ENCODE measurements at regions not wholly inside any gene's neighbourhood (a gene's known extent, or its start where the extent isn't known, plus 50 kb on each side); places are given as distances from the start of the nearest gene placed in this dataset.

GRCh38 chr10:61153771-61154170, 209.8 kb upstream of the RHOBTB1 start:
- Mint-ChIP-seq H3K27ac (no peak overlapping the region), H3K4me1 (ENCODE audit: low read depth) (no peaks in the 10 kb centered on the region), H3K36me3 (ENCODE audit: low read depth) (no peaks in the 10 kb centered on the region), H3K4me3 (no peak overlapping the region), H3K9me3 (no peaks in the 10 kb centered on the region), H3K27me3 (no peaks in the 10 kb centered on the region)
- intact Hi-C loops (cut with micrococcal nuclease): no loop called here

GRCh38 chr10:61151059-61151458, 207.1 kb upstream of the RHOBTB1 start:
- Mint-ChIP-seq H3K27me3 (no peaks in the 10 kb centered on the region), H3K4me1 (ENCODE audit: low read depth) (no peaks in the 10 kb centered on the region), H3K27ac (no peak overlapping the region), H3K9me3 (no peaks in the 10 kb centered on the region), H3K4me3 (no peak overlapping the region), H3K36me3 (ENCODE audit: low read depth) (no peaks in the 10 kb centered on the region)
- intact Hi-C loops (cut with micrococcal nuclease): no loop called here

DNA sequence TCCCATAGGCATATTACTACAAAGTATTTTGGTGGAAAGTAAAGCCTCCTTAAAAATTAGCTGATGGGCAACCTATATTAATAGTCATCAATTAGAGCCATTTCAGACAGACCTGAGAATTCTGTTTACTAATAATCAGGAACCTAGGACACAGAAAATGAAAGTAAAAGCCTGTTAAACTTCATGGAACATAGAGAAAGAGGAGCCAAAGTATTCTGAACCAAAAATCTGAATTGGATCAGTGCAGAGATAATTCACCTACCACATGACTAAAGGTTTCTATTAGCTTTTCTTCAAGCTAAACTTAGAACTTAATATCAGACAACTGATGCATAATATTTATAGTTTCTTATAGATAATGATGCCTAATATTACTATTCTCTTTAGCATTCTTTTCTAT, 204.5 kb upstream of the RHOBTB1 start:
- Mint-ChIP-seq H3K4me1 (ENCODE audit: low read depth) (no peaks in the 10 kb centered on the region), H3K27me3 (no peaks in the 10 kb centered on the region), H3K36me3 (ENCODE audit: low read depth) (no peaks in the 10 kb centered on the region), H3K9me3 (no peaks in the 10 kb centered on the region), H3K4me3 (no peak overlapping the region), H3K27ac (no peak overlapping the region)
- intact Hi-C loops (cut with micrococcal nuclease): loop anchor here (10.0 kb wide), 1 partner anchor 686 kb away; no protein-coding TSS in a partner anchor

- intact Hi-C loops (cut with micrococcal nuclease): loop anchor here (5.0 to 10.0 kb wide), 2 partner anchors 139 to 692 kb away; no protein-coding TSS in a partner anchor
- Mint-ChIP-seq H3K4me1 (ENCODE audit: low read depth) (peaks cover 5% of the 10 kb centered on the region), H3K36me3 (ENCODE audit: low read depth) (no peaks in the 10 kb centered on the region)
These were observed 199.0 kb upstream of the RHOBTB1 start for GRCh38 chr10:61142987-61143386.

DNA sequence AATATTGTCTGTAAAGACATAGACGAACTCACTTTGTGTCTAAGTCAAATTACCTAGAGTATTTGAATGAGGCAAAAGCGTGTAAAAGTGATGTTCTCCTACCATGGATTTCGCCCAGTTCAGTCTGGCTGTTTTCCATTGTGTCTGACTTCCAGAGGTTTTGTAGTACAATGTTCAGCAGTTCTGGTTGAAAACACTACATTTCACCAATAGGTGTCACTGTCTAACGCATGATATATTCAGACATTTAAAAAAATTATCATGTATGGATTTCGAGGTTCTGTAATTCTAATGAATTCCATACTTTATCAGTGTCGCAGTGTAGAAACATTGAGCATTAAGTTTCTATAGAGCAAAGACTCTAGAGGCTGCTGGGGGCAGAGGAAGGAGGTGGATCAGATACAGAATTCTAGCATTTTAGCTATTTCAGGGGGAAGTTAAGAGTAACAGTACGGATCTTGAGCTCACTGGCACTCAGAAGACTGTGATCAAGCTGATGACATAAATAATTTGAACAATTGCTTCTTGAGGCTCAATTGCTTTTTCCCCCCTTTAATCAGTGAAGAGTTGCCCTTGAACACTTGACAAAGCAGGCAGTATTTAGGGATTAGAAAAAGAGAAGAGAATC, 196.9 kb upstream of the RHOBTB1 start:
- Mint-ChIP-seq H3K9me3 (no peaks in the 10 kb centered on the region), H3K4me3 (no peak overlapping the region), H3K27ac (no peak overlapping the region), H3K36me3 (ENCODE audit: low read depth) (no peaks in the 10 kb centered on the region), H3K4me1 (ENCODE audit: low read depth) (peaks cover 5% of the 10 kb centered on the region), H3K27me3 (no peaks in the 10 kb centered on the region)
- intact Hi-C loops (cut with micrococcal nuclease): loop anchor here (1.0 to 10.0 kb wide), 5 partner anchors 141 to 694 kb away; no protein-coding TSS in a partner anchor

More at GRCh38 chr10:61142987-61143386, 199.0 kb upstream of the RHOBTB1 start:
- no peaks in the 10 kb centered on the region for H3K27me3 Mint-ChIP-seq
- H3K9me3 Mint-ChIP-seq: no peaks in the 10 kb centered on the region
- no peak overlapping the region for H3K4me3 Mint-ChIP-seq
- H3K27ac Mint-ChIP-seq: no peak overlapping the region

DNA sequence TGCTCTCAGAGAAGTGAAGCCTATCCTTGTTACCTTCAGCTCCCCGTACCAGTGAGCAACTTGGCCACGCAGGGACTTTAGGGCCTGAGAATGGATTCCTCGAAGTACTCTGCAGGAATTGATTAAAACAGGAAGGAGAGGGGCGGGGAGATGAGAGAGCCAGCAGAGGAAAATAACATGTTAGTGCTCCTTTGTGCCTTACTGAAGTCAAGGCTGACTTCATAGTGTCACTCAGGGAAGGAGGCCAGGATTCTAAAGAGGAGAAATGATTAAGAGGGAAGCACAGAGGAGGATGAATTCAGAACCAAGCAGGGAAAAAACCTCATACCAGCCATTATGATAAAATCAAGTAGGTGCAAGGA, 195.6 kb upstream of the RHOBTB1 start:
- H3K36me3 Mint-ChIP-seq (ENCODE audit: low read depth): no peaks in the 10 kb centered on the region
- no peak overlapping the region for H3K27ac Mint-ChIP-seq
- intact Hi-C loops (cut with micrococcal nuclease): no loop called here

DNA sequence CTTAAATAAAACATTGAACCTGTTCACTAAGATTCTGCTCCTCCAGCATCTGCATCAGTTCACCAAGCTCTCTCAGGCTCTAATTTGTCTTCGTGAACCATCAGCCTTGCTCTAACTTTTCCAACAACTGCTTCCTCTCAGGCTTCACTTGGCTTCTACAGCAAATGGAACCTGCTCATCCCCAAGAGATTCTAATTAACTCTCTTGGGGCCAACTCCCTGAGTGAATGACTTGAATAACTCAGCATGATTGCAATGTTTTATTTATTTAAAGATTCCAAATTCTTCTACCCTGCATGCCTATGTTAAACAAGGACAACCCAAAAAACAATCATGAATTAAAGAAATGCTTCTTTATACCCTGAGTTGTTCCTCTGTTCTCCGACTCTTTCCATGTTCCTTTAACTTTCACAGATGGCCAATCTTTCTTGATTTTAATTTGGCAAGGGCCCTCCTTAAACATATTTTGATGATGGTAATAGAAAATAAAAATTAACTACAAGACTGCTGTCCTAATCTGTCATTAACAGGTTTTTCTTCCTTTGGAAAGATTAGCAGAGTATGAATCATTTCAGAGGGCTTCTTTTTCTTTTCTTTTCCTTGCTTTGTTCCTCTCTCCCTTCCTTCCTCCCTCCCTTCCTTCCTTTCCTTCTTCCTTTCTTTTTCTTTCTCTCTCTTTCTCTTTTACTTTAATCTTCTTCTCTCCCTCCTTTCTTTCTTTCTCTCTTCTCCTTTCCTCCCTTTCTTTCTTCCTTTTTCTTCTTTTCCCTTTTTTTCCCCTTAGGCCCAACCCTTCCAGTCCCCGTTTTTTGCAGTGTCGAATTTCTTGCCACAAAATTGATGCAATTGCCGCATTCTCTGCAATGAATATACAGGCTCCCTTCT, 195.0 kb upstream of the RHOBTB1 start:
- H3K27me3 Mint-ChIP-seq: no peaks in the 10 kb centered on the region
- no peaks in the 10 kb centered on the region for H3K36me3 Mint-ChIP-seq (ENCODE audit: low read depth)

More for the DNA sequence above, 195.6 kb upstream of the RHOBTB1 start:
- Mint-ChIP-seq H3K4me1 (ENCODE audit: low read depth) (peaks cover 5% of the 10 kb centered on the region), H3K27me3 (no peaks in the 10 kb centered on the region), H3K9me3 (no peaks in the 10 kb centered on the region), H3K4me3 (no peak overlapping the region)

GRCh38 chr10:61136139-61136538, 192.2 kb upstream of the RHOBTB1 start:
- no peak overlapping the region for H3K27ac Mint-ChIP-seq
- no peak overlapping the region for H3K4me3 Mint-ChIP-seq
- H3K27me3 Mint-ChIP-seq: no peaks in the 10 kb centered on the region
- peaks cover 5% of the 10 kb centered on the region for H3K4me1 Mint-ChIP-seq (ENCODE audit: low read depth)
- intact Hi-C loops (cut with micrococcal nuclease): no loop called here
- H3K9me3 Mint-ChIP-seq: no peaks in the 10 kb centered on the region
- H3K36me3 Mint-ChIP-seq (ENCODE audit: low read depth): no peaks in the 10 kb centered on the region

More for the DNA sequence above, 195.0 kb upstream of the RHOBTB1 start:
- Mint-ChIP-seq H3K4me3 (no peak overlapping the region), H3K4me1 (ENCODE audit: low read depth) (peaks cover 5% of the 10 kb centered on the region), H3K9me3 (no peaks in the 10 kb centered on the region), H3K27ac (no peak overlapping the region)
- intact Hi-C loops (cut with micrococcal nuclease): no loop called here

DNA sequence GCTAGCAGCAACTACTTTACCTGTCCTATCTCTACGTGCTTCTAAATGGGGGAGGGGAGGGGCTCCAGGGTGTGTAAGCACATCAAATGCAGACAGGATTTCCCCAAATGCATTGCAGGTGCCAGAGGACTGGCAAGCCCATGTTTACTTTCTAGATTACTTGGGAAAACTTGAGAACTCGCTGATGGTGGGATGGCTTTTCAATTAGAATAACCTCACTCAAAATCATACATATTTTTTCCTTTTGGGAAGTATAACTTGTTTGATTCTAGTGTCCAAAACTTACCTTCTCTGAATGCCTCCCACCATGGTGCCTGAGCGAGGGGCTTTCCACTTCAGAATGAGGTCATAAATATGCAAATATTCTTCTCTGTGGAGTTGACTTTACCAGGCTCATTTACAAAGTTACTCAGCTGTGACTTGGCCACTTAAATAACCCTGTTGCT, 191.3 kb upstream of the RHOBTB1 start:
- no peaks in the 10 kb centered on the region for H3K9me3 Mint-ChIP-seq
- H3K4me1 Mint-ChIP-seq (ENCODE audit: low read depth): no peaks in the 10 kb centered on the region
- H3K27me3 Mint-ChIP-seq: no peaks in the 10 kb centered on the region
- H3K36me3 Mint-ChIP-seq (ENCODE audit: low read depth): no peaks in the 10 kb centered on the region
- no peak overlapping the region for H3K4me3 Mint-ChIP-seq
- no peak overlapping the region for H3K27ac Mint-ChIP-seq
- intact Hi-C loops (cut with micrococcal nuclease): no loop called here

- Mint-ChIP-seq H3K4me1 (ENCODE audit: low read depth) (no peaks in the 10 kb centered on the region), H3K36me3 (ENCODE audit: low read depth) (no peaks in the 10 kb centered on the region), H3K4me3 (no peak overlapping the region), H3K9me3 (no peaks in the 10 kb centered on the region), H3K27ac (no peak overlapping the region), H3K27me3 (no peaks in the 10 kb centered on the region)
- intact Hi-C loops (cut with micrococcal nuclease): no loop called here
These were observed 186.4 kb upstream of the RHOBTB1 start for GRCh38 chr10:61130366-61130765.

DNA sequence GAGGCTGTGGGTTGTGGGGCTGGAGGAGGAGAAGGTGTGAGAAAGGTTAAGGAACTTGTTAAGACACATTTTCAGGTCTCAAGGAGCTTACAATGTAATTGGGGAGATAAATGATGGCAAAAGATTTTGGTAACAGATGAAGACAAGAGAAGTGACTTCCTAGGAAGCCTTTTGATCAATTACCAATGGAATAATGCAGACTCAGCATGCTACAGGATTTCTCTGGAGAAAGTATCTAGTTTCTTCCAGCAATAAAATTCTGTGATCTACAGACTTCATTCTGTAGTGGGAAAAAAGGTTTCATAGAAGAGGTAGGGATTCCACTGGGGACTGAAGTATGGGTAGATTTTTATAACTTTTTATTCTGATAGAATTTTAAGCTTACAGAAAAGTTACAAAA, 184.2 kb upstream of the RHOBTB1 start:
- Mint-ChIP-seq H3K4me3 (no peak overlapping the region), H3K9me3 (no peaks in the 10 kb centered on the region), H3K27me3 (no peaks in the 10 kb centered on the region), H3K27ac (no peak overlapping the region), H3K36me3 (ENCODE audit: low read depth) (no peaks in the 10 kb centered on the region), H3K4me1 (ENCODE audit: low read depth) (no peaks in the 10 kb centered on the region)
- intact Hi-C loops (cut with micrococcal nuclease): no loop called here

DNA sequence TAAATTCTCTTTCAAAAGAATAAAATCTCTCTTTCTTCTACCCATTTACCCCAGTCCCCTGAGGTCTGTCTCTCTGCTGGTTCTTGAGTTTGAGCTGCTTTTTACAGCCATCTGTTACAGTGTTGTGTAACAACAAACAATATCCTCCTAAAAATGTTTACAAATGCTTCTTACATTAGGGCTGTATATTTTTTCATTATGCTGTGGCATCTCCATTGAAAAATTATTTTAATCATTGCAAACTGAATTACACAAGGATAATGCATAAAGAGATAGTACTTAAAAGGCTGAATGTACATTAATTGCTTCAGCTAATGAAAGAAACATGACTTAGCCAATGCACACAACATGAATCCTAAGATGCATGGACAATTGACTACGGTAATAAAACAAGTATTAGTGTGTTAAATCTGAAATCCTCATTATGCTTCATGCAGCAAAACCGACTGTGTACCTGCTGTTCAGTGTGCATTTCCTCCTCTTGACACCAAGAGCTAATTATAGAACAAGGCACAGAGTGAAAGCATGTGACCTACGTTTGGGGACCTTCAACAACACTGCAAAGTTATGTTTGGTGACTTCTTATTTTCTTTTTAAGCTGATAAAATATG, 181.7 kb upstream of the RHOBTB1 start:
- Mint-ChIP-seq H3K4me1 (ENCODE audit: low read depth) (no peaks in the 10 kb centered on the region), H3K36me3 (ENCODE audit: low read depth) (no peaks in the 10 kb centered on the region), H3K27me3 (no peaks in the 10 kb centered on the region), H3K27ac (no peak overlapping the region), H3K9me3 (no peaks in the 10 kb centered on the region), H3K4me3 (no peak overlapping the region)
- intact Hi-C loops (cut with micrococcal nuclease): no loop called here

DNA sequence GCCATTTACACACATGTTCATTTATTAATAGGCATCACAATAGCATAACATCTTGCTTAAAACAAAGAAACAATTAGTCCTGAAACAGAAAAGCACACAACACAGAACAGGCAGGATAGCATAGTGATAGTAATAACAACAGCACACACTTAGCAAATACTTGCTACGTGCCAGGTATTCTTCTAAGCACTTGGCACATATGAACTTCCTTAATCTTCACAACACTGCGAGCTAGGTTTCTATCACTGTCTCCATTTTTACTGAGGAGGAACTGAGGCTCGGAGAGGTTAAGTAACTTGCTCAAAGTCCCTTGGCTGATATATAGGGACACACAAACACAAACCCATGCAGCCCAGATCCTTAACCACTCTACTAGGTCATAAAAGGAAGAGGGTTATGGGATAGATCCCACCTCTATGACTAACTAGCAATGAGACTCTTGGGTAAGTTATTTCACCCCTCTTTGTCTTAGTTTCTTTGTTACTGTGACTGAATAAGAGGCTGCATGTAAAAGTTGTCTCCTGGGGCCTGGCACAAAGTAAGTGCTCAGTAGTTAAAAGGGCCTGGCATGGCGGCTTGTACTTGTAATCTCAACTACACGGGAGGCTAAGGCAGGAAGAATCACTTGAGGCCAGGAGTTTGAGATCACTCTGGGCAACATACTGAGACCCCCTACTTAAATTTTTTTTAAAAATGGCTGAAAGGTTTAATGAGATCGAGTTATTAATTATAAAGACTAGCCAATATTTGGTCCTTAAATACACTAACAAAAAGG, 181.0 kb upstream of the RHOBTB1 start:
- Mint-ChIP-seq H3K4me3 (no peak overlapping the region), H3K9me3 (no peaks in the 10 kb centered on the region)

More for the DNA sequence above, 181.0 kb upstream of the RHOBTB1 start:
- Mint-ChIP-seq H3K4me1 (ENCODE audit: low read depth) (no peaks in the 10 kb centered on the region), H3K36me3 (ENCODE audit: low read depth) (no peaks in the 10 kb centered on the region), H3K27ac (no peak overlapping the region), H3K27me3 (no peaks in the 10 kb centered on the region)
- intact Hi-C loops (cut with micrococcal nuclease): no loop called here

Data from dendritic cell treated with granulocyte-macrophage colony-stimulating factor and Interleukin-4, amounts not matched to agents 40 ng/mL and 50 ng/mL, for 4 days (primary cell).